ENCODE measurements at regions not wholly inside any gene's neighbourhood (a gene's known extent, or its start where the extent isn't known, plus 50 kb on each side); places are given as distances from the start of the nearest gene placed in this dataset.

GRCh38 chr6:109918227-109918626 lies 59.9 kb upstream of the GPR6 start:
- no peak for DNase-seq (ENCODE audit: low spot score)

DNA sequence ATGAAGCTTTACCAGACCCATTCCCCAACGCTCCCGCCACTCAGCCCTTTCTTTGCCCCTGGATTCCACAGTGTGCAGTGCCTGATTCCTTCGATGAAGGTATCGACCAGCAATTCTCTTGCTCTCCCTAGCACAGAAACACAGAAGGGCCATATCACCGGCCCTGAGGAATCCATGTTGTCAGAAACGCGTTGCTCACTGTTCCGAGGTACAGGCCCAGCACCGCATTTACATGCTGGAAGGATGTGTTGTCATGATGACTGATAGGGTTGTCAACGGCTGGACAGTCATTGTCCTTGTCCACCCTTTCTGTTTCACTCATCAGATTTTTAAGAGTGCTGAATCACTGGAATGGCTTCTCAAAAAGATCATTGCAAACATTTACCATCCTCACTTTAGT lies 57.2 kb upstream of the GPR6 start:
- DNase-seq (ENCODE audit: low spot score): no peak

GRCh38 chr6:109922851-109923250 lies 55.3 kb upstream of the GPR6 start:
- no peak for DNase-seq (ENCODE audit: low spot score)

GRCh38 chr6:109925075-109925474 lies 53.0 kb upstream of the GPR6 start:
- DNase-seq (ENCODE audit: low spot score): peak; percentile 2

DNA sequence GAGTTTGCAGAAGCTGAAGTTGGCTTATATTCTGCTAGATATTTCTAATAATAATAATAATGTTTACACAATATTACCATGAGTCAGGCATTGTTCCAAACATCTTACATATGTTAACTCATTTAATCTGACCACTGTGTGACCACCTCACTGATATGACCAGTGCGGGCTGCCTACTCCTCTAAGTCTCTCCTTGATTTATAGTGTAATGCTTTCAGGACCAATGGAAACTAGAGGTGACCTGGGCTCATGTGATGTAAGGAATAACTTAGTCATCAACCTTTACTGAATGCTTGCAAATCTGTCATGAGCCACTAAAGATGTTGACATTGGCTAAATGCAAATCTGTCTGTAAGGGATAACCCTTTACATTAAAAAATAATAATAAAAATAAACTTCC lies 51.1 kb upstream of the GPR6 start:
- DNase-seq (ENCODE audit: low spot score): no peak
